ENCODE measurements at regions not wholly inside any gene's neighbourhood (a gene's known extent, or its start where the extent isn't known, plus 50 kb on each side); places are given as distances from the start of the nearest gene placed in this dataset.

DNA sequence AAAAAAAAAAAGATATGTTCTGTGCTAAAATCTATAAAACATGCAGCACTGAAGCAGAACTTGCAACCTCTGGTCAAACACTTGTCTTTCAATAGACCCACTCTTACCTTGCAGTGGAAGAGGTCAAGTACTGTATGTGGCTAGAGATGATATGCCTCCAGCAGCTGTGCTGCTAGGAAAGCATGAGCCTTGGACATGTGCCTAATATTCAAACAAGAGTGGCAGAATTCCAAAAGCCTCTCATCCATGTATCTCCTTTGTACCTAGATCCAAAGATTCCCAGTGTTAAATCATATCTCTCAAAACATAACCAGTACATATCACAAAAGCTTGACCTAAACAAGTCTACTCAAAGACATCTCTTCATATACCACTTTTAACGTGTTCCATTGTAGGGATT is 105.0 kb upstream of the CPNE8 start:
- Histone ChIP-seq H3K4me1 (ENCODE audit: control insufficient read depth in 2 of 3, insufficient read depth in 2 of 3, low read depth in 1 of 3, low read length in 3 of 3) (no peaks in the 10 kb centered on the region), H3K9me3 (ENCODE audit: control insufficient read depth in 2 of 3, insufficient read depth in 1 of 3, low read length in 3 of 3) (no peaks in the 10 kb centered on the region), H3K9ac (ENCODE audit: low read length in 3 of 3) (no peak overlapping the region), H3K4me3 (ENCODE audit: low read length in 3 of 3) (no peak overlapping the region), H3K27me3 (ENCODE audit: control insufficient read depth, insufficient read depth, low read length) (no peaks in the 10 kb centered on the region), H3K36me3 (ENCODE audit: control insufficient read depth in 2 of 3, insufficient read depth in 3 of 3, low read length in 3 of 3) (no peaks in the 10 kb centered on the region), H3K27ac (ENCODE audit: low read depth in 2 of 2, low read length in 2 of 2) (peak overlapping the region in 1 of 2 donors; percentile 3)
- FAIRE-seq (no peak), DNase-seq (no peak)
- intact Hi-C loops (cut with DNase I), result no loop called here
- TF ChIP-seq, protein P1, sequence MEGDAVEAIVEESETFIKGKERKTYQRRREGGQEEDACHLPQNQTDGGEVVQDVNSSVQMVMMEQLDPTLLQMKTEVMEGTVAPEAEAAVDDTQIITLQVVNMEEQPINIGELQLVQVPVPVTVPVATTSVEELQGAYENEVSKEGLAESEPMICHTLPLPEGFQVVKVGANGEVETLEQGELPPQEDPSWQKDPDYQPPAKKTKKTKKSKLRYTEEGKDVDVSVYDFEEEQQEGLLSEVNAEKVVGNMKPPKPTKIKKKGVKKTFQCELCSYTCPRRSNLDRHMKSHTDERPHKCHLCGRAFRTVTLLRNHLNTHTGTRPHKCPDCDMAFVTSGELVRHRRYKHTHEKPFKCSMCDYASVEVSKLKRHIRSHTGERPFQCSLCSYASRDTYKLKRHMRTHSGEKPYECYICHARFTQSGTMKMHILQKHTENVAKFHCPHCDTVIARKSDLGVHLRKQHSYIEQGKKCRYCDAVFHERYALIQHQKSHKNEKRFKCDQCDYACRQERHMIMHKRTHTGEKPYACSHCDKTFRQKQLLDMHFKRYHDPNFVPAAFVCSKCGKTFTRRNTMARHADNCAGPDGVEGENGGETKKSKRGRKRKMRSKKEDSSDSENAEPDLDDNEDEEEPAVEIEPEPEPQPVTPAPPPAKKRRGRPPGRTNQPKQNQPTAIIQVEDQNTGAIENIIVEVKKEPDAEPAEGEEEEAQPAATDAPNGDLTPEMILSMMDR (IDR thresholded peaks at IDR 0.05; ENCODE audit: borderline replicate concordance, extremely low read depth, insufficient read depth), result no peak

DNA sequence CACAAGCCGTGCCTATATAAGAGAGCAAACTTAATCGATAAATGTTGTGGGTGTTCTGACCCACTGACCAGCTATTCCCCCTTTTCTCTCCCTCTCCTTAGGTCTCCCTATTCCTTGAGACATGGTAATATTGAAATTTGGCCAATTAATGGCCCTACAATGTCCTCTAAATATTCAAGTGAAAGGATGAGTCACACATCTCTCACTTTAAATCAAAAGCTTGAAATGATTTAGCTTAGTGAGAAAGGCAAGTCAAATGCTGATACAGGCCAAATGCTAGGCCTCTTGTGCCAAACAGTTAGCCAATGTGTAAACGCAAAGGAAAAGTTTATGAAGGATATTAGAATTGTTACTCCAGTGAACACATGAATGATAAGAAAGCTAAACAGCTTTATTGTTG is 102.2 kb upstream of the CPNE8 start:
- TF ChIP-seq, protein P1 (IDR thresholded peaks at IDR 0.05; ENCODE audit: borderline replicate concordance, extremely low read depth, insufficient read depth), result no peak
- intact Hi-C loops (cut with DNase I), result no loop called here
- Histone ChIP-seq H3K9ac (ENCODE audit: low read length in 3 of 3) (no peak overlapping the region), H3K9me3 (ENCODE audit: control insufficient read depth in 2 of 3, insufficient read depth in 1 of 3, low read length in 3 of 3) (no peaks in the 10 kb centered on the region), H3K4me3 (ENCODE audit: low read length in 3 of 3) (no peak overlapping the region), H3K4me1 (ENCODE audit: control insufficient read depth in 2 of 3, insufficient read depth in 2 of 3, low read depth in 1 of 3, low read length in 3 of 3) (no peaks in the 10 kb centered on the region), H3K27ac (ENCODE audit: low read depth in 2 of 2, low read length in 2 of 2) (no peak overlapping the region), H3K36me3 (ENCODE audit: control insufficient read depth in 2 of 3, insufficient read depth in 3 of 3, low read length in 3 of 3) (no peaks in the 10 kb centered on the region), H3K27me3 (ENCODE audit: control insufficient read depth, insufficient read depth, low read length) (no peaks in the 10 kb centered on the region)
- no peak for DNase-seq
- FAIRE-seq, result no peak

DNA sequence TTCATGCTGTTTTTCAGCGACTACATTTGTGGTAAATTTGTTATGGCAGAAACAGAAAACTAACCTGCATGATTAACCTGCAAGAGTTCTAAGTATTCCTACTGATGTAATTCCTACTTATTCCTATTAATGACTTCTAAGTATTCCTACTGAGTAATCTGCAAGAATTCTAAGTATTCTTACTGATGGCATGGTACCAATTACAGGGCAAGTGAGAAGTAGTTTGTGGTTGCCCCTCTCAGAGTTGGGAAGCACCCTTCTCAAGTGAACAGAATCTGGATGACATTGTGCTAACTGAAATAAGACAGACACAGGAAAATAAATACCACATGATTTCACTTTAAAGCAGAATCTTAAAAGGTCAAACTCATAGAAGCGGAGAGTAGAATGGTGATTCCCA is 100.9 kb upstream of the CPNE8 start:
- Histone ChIP-seq H3K36me3 (ENCODE audit: control insufficient read depth in 2 of 3, insufficient read depth in 3 of 3, low read length in 3 of 3) (no peaks in the 10 kb centered on the region), H3K4me3 (ENCODE audit: low read length in 3 of 3) (no peak overlapping the region), H3K4me1 (ENCODE audit: control insufficient read depth in 2 of 3, insufficient read depth in 2 of 3, low read depth in 1 of 3, low read length in 3 of 3) (no peaks in the 10 kb centered on the region), H3K9me3 (ENCODE audit: control insufficient read depth in 2 of 3, insufficient read depth in 1 of 3, low read length in 3 of 3) (no peaks in the 10 kb centered on the region), H3K9ac (ENCODE audit: low read length in 3 of 3) (no peak overlapping the region), H3K27ac (ENCODE audit: low read depth in 2 of 2, low read length in 2 of 2) (no peak overlapping the region), H3K27me3 (ENCODE audit: control insufficient read depth, insufficient read depth, low read length) (no peaks in the 10 kb centered on the region)
- intact Hi-C loops (cut with DNase I), result no loop called here
- no peak for DNase-seq
- FAIRE-seq, result no peak
- TF ChIP-seq, protein P1 (IDR thresholded peaks at IDR 0.05; ENCODE audit: borderline replicate concordance, extremely low read depth, insufficient read depth), result no peak

DNA sequence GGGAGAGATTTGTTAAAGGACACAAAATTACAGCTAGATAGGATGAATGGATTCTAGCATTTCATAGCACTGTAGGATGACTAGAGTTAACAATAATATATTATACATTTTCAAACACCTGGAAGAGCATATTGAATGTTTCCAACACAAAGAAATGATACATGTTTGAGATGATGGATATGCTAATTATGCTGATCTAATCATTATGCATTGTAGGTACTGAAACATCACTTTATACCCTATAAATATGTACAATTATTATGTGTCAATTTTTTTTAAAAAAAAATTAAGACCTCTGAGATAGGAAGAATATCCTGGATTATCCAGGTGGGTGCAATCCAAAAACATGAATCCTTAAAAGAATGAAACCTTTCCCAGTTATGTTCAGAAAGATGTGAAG is 100.3 kb upstream of the CPNE8 start:
- TF ChIP-seq, protein P1 (IDR thresholded peaks at IDR 0.05; ENCODE audit: borderline replicate concordance, extremely low read depth, insufficient read depth), result no peak
- no peak for FAIRE-seq
- Histone ChIP-seq H3K4me1 (ENCODE audit: control insufficient read depth in 2 of 3, insufficient read depth in 2 of 3, low read depth in 1 of 3, low read length in 3 of 3) (no peaks in the 10 kb centered on the region), H3K9me3 (ENCODE audit: control insufficient read depth in 2 of 3, insufficient read depth in 1 of 3, low read length in 3 of 3) (no peaks in the 10 kb centered on the region), H3K27me3 (ENCODE audit: control insufficient read depth, insufficient read depth, low read length) (no peaks in the 10 kb centered on the region), H3K27ac (ENCODE audit: low read depth in 2 of 2, low read length in 2 of 2) (no peak overlapping the region), H3K36me3 (ENCODE audit: control insufficient read depth in 2 of 3, insufficient read depth in 3 of 3, low read length in 3 of 3) (no peaks in the 10 kb centered on the region), H3K9ac (ENCODE audit: low read length in 3 of 3) (no peak overlapping the region), H3K4me3 (ENCODE audit: low read length in 3 of 3) (no peak overlapping the region)
- DNase-seq, result no peak
- intact Hi-C loops (cut with DNase I), result no loop called here

All from kidney (tissue), 13 donors.